OCI-LY3 (cell line): ENCODE measurements at regions not wholly inside any gene's neighbourhood (a gene's known extent, or its start where the extent isn't known, plus 50 kb on each side); places are given as distances from the start of the nearest gene placed in this dataset.

Experiments used
- H2AFZ ChIP-seq: fragments of 200-600, 300-600 bp; shearing (Covaris generic); 2 replicates; pipeline ENCODE4 v1.6.0; 2014; ENCODE audit warnings: antibody characterized with exemption, low read depth, low read length
- H3K27ac ChIP-seq: fragments of 200-600, 300-600 bp; sonication (generic); 2 replicates; pipeline ENCODE4 v1.5.1; 2014; ENCODE audit warnings: mild to moderate bottlenecking, low read length, moderate library complexity, mixed read lengths
- H3K27me3 ChIP-seq: fragments of 200-600, 300-600 bp; sonication (generic); 2 replicates; pipeline ENCODE4 v1.6.1; 2014; ENCODE audit warnings: low read depth, low read length, mixed read lengths
- H3K36me3 ChIP-seq: fragments of 200-600, 300-600 bp; sonication (generic); replicated peaks from 2 replicates; pipeline ENCODE3; 2014; ENCODE audit warnings: low read depth, low read length, mixed read lengths
- H3K4me1 ChIP-seq: fragments of 300-600, 200-600 bp; sonication (generic); 2 replicates; pipeline ENCODE4 v1.6.1; 2014; ENCODE audit warnings: low read length, mixed read lengths
- H3K4me2 ChIP-seq: fragments of 200-600, 300-600 bp; sonication (generic); 2 replicates; pipeline ENCODE4 v1.6.1; 2014; ENCODE audit warnings: low read length, mixed read lengths
- H3K4me3 ChIP-seq: fragments of 300-600, 200-600 bp; sonication (generic); 2 replicates; pipeline ENCODE4 v1.5.1; 2014; ENCODE audit warnings: antibody characterized with exemption, mild to moderate bottlenecking, low read length, moderate library complexity
- H3K79me2 ChIP-seq: fragments of 300-600, 200-600 bp; shearing (Covaris generic); 2 replicates; pipeline ENCODE4 v1.6.1; 2014; ENCODE audit warnings: mild to moderate bottlenecking, low read length, mixed read lengths
- H3K9ac ChIP-seq: fragments of 300-600, 200-600 bp; shearing (Covaris generic); 2 replicates; pipeline ENCODE4 v1.6.0; 2014; ENCODE audit warnings: mild to moderate bottlenecking, low read length, moderate library complexity
- H3K9me3 ChIP-seq: fragments of 200-600, 300-600 bp; shearing (Covaris generic); 2 replicates; pipeline ENCODE4 v1.6.1; 2014; ENCODE audit warnings: low read length, mixed read lengths; ENCODE audit not compliant: insufficient read depth
- H4K20me1 ChIP-seq: fragments of 200-600, 300-600 bp; sonication (generic); 2 replicates; pipeline ENCODE4 v1.6.1; 2016; ENCODE audit warnings: low read length, mixed read lengths; ENCODE audit not compliant: insufficient read depth
- EZH2phosphoT487 ChIP-seq: fragments of 200-600 bp; shearing (Covaris generic); IDR thresholded peaks from 2 replicates; pipeline ENCODE4 v1.6.1; 2018; ENCODE audit warnings: antibody characterized with exemption, mixed run types, low read depth
- TF ChIP-seq, protein P1 (sequence below): fragments of 200-600, 300-600 bp; sonication (generic); IDR thresholded peaks from 2 replicates; pipeline ENCODE4 v1.5.1; 2014; ENCODE audit warnings: antibody characterized with exemption, low read length, low read depth

DNA sequence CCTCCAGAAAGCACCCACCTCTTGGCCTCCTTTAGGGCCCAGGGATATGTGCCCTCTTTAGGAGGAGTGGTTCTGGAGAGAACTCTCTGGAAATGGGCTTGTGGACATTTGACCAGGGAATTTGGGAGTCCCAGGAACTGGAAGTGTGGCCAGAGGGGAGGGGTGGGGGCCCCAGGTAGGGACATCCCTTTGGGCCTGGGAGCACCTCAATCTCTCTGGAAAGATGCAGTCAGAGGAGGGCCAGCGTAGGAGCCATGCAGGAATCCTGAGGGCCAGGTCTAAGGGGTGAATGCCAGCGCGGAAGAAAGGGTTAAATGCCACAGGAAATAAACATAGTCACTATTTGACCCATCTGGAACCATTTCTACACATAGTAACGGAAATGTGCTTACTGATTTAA is 50.3 kb upstream of the ITGA11 start:
- H3K79me2 ChIP-seq, result no peaks in the 10 kb centered on the region
- H3K9ac ChIP-seq, result no peak overlapping the region
- H3K36me3 ChIP-seq, result no peaks in the 10 kb centered on the region
- H3K9me3 ChIP-seq, result no peaks in the 10 kb centered on the region
- H3K4me2 ChIP-seq, result no peak overlapping the region
- no peaks in the 10 kb centered on the region for H3K4me1 ChIP-seq
- peaks cover 44% of the 10 kb centered on the region for H3K27me3 ChIP-seq
- H2AFZ ChIP-seq, result no peak overlapping the region
- no peak overlapping the region for H3K4me3 ChIP-seq
- TF ChIP-seq, protein P1, sequence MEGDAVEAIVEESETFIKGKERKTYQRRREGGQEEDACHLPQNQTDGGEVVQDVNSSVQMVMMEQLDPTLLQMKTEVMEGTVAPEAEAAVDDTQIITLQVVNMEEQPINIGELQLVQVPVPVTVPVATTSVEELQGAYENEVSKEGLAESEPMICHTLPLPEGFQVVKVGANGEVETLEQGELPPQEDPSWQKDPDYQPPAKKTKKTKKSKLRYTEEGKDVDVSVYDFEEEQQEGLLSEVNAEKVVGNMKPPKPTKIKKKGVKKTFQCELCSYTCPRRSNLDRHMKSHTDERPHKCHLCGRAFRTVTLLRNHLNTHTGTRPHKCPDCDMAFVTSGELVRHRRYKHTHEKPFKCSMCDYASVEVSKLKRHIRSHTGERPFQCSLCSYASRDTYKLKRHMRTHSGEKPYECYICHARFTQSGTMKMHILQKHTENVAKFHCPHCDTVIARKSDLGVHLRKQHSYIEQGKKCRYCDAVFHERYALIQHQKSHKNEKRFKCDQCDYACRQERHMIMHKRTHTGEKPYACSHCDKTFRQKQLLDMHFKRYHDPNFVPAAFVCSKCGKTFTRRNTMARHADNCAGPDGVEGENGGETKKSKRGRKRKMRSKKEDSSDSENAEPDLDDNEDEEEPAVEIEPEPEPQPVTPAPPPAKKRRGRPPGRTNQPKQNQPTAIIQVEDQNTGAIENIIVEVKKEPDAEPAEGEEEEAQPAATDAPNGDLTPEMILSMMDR, result no peak
- no peak for TF ChIP-seq EZH2phosphoT487
- no peaks in the 10 kb centered on the region for H4K20me1 ChIP-seq
- H3K27ac ChIP-seq, result no peak overlapping the region

- peaks cover 45% of the 10 kb centered on the region for H3K27me3 ChIP-seq
- H3K4me1 ChIP-seq, result no peaks in the 10 kb centered on the region
- H2AFZ ChIP-seq, result no peak overlapping the region
- H3K9me3 ChIP-seq, result no peaks in the 10 kb centered on the region
- no peak overlapping the region for H3K27ac ChIP-seq
- no peaks in the 10 kb centered on the region for H4K20me1 ChIP-seq
- TF ChIP-seq EZH2phosphoT487, result no peak
- TF ChIP-seq, protein P1, result no peak
- H3K4me2 ChIP-seq, result no peak overlapping the region
- H3K79me2 ChIP-seq, result no peaks in the 10 kb centered on the region
- H3K9ac ChIP-seq, result no peak overlapping the region
- H3K4me3 ChIP-seq, result no peak overlapping the region
- no peaks in the 10 kb centered on the region for H3K36me3 ChIP-seq
These were observed 51.2 kb upstream of the ITGA11 start for GRCh38 chr15:68483165-68483564.

DNA sequence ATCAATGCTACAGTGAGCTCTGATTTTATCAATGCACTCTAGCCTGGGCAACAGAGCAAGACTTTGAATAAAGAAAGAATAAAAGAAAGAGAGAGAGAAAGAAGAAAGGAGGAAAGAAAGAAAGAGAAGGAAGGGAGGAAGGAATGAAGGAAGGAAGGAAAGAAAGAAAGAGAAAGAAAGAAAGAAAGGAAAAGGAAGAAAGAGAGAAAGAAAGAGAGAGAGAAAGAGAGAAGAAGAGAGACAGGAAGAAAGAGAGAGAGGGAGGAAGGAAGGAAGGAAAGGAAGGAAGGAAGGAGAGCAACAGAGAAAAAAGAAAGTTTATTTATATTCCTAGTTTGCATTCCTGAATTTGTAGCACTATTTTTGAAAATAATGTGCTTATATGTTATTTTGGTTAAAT is 52.3 kb upstream of the ITGA11 start:
- Histone ChIP-seq H3K4me1 (no peaks in the 10 kb centered on the region), H3K9ac (no peak overlapping the region), H3K79me2 (no peaks in the 10 kb centered on the region), H3K4me2 (no peak overlapping the region), H4K20me1 (no peaks in the 10 kb centered on the region), H3K4me3 (no peak overlapping the region), H3K27ac (no peak overlapping the region), H2AFZ (no peak overlapping the region), H3K36me3 (no peaks in the 10 kb centered on the region), H3K27me3 (peaks cover 38% of the 10 kb centered on the region), H3K9me3 (no peaks in the 10 kb centered on the region)
- TF ChIP-seq, protein P1, result no peak
- no peak for TF ChIP-seq EZH2phosphoT487

DNA sequence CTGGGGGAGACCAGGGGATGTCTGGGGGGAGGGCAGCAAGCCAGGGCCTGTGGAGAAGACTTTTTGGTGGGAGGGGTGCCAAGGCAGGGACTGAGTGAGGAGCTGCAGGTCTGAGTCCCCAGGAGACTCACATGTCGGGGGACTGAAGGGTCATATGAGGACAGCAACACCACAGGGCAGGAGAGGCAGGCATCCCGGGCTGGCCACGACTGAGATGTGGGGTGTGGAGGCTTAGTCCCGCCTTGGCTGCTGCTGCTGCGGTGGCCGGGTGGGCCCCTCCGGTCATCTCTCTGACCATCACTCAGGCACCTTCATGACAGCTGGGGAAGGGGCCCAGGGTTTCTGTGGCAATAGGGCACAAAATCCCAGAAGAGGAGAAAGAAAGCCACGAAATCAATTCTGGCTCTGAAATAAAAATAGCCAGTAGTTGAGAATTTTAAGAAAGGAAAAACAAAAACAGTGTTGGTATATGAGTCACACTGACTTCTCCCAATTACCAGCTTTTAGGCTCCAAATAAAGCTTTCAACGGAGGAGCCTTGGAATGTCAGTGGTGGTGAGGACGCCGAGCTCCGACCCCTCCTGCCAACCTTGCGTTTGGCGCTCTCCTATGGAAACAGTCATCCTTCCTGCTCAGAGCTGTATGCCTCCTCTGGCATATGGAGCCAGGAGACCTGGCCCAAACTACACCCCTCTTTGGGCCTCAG is 52.9 kb upstream of the ITGA11 start:
- H2AFZ ChIP-seq, result no peak overlapping the region
- TF ChIP-seq, protein P1, result no peak
- TF ChIP-seq EZH2phosphoT487, result no peak
- no peak overlapping the region for H3K4me3 ChIP-seq
- no peaks in the 10 kb centered on the region for H3K36me3 ChIP-seq
- H3K4me2 ChIP-seq, result no peak overlapping the region
- no peaks in the 10 kb centered on the region for H3K79me2 ChIP-seq
- H4K20me1 ChIP-seq, result no peaks in the 10 kb centered on the region
- no peak overlapping the region for H3K9ac ChIP-seq
- H3K27ac ChIP-seq, result no peak overlapping the region
- peaks cover 42% of the 10 kb centered on the region for H3K27me3 ChIP-seq
- no peaks in the 10 kb centered on the region for H3K4me1 ChIP-seq
- no peaks in the 10 kb centered on the region for H3K9me3 ChIP-seq
